GM13977 (cell line): ENCODE measurements at regions not wholly inside any gene's neighbourhood (a gene's known extent, or its start where the extent isn't known, plus 50 kb on each side); places are given as distances from the start of the nearest gene placed in this dataset.

Experiments used
- DNase-seq: peaks from one replicate; pipeline ENCODE4 v3.0.0; 2012; ENCODE audit warnings: low spot score
- in situ Hi-C: fragments of 300-500 bp; cut with MboI; formaldehyde crosslinking; loops from one replicate; pipeline ENCODE4 v1.12.0; 2022; ENCODE audit warnings: low sequenced_read_pairs, low pct_unique_long_range_greater_than_20kb, mixed read lengths, inconsistent platforms; ENCODE audit not compliant: unreplicated experiment
- TF ChIP-seq, protein P1 (sequence below): IDR thresholded peaks from 2 replicates; pipeline ENCODE4 v1.5.1; 2012; ENCODE audit warnings: mild to moderate bottlenecking, control low read depth; ENCODE audit not compliant: insufficient read depth; ENCODE audit errors: extremely low read depth, missing control alignments

DNA sequence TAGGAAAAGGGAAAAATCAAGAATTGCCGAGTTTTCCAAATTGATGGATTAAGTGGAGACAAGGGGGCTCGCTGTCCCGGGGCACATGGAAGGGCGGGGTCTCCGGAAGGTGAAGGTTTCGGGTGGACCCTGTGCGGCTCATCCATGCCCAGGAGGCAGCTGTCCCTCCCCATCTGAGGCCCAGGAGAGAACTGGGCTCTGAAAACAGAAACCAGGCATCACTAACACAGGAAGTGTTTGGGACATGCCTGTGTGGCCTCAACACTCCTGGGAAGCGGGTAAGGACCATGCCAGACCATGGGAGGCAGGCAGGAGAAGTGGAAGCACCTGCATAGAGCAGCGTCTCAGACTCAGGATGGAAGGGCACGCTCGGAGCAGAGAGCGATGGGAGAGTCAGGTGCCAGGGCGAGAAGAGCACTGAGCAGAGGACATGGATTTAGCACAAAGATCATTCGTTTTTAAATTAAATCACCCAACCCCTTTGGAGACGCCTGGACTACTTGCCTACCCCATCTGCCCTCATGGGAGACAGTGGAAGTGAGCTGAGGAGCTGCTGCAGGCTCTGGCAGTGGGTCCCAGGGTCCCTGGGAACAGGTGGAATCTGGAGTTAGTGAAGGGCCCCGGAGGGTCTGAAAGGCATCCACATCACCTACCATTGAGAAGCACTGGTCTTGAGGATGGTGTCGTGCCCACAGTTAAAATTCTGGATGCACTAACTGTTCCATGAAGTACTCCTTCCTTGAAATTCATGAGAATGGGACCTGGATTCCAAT is 183.2 kb upstream of the SOX1 start:
- in situ Hi-C loops = no loop called here

DNA sequence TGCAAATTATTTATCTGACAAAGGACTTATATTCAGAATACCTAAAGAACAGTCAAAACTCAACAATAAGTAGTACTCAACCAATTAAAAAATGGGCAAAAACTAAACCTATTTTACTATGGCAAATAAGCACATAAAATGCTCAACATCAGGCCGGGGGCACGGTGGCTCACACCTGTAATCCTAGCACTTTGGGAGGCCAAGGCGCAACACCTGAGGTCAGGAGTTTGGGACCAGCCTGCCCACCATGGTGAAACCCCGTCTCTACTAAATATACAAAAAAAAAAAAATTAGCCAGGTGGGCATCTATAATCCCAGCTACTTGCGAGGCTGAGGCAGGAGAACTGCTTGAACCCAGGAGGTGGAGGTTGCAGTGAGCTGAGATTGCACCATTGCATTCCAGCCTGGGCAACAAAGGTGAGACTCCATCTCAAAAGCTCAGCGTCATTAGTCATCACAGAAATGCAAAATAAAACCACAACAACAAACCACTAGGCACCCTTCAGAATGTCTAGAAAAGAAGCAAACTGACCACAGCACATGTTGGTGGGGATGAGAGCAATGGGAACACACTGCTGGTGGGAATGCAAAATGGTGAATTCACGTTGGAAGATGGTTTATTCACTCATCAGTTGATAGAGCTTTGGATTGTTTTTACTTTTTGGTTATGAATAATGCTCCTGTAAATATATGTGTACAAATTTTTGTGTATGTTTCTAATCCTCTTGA is 180.6 kb upstream of the SOX1 start:
- in situ Hi-C loops = no loop called here
- TF ChIP-seq, protein P1, sequence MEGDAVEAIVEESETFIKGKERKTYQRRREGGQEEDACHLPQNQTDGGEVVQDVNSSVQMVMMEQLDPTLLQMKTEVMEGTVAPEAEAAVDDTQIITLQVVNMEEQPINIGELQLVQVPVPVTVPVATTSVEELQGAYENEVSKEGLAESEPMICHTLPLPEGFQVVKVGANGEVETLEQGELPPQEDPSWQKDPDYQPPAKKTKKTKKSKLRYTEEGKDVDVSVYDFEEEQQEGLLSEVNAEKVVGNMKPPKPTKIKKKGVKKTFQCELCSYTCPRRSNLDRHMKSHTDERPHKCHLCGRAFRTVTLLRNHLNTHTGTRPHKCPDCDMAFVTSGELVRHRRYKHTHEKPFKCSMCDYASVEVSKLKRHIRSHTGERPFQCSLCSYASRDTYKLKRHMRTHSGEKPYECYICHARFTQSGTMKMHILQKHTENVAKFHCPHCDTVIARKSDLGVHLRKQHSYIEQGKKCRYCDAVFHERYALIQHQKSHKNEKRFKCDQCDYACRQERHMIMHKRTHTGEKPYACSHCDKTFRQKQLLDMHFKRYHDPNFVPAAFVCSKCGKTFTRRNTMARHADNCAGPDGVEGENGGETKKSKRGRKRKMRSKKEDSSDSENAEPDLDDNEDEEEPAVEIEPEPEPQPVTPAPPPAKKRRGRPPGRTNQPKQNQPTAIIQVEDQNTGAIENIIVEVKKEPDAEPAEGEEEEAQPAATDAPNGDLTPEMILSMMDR = no peak

More for the DNA sequence above, 183.2 kb upstream of the SOX1 start:
- DNase-seq = no peak
- TF ChIP-seq, protein P1 = no peak

DNA sequence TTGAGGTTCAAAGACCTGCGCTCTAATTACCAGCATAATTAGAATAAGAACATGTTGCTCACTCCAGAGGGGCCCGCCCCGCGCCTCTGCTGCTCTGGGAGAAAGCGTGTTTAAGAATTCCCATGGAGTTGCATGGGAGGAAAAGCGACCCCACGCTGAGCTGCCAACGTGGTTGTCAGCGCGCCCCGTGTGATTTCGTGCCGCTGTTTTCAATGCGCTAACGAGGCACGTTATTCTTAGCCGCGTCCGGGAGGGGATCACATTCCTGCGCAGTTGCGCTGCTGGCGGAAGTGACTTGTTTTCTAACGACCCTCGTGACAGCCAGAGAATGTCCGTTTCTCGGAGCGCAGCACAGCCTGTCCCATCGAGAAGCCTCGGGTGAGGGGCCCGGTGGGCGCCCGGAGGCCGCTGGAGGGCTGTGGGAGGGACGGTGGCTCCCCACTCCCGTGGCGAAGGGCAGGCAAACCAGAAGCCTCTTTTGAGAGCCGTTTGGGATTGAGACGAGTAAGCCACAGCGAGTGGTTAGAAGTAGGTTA is 173.8 kb upstream of the SOX1 start:
- in situ Hi-C loops = no loop called here
- TF ChIP-seq, protein P1 = no peak
- DNase-seq = no peak

More for the DNA sequence above, 180.6 kb upstream of the SOX1 start:
- DNase-seq = no peak

DNA sequence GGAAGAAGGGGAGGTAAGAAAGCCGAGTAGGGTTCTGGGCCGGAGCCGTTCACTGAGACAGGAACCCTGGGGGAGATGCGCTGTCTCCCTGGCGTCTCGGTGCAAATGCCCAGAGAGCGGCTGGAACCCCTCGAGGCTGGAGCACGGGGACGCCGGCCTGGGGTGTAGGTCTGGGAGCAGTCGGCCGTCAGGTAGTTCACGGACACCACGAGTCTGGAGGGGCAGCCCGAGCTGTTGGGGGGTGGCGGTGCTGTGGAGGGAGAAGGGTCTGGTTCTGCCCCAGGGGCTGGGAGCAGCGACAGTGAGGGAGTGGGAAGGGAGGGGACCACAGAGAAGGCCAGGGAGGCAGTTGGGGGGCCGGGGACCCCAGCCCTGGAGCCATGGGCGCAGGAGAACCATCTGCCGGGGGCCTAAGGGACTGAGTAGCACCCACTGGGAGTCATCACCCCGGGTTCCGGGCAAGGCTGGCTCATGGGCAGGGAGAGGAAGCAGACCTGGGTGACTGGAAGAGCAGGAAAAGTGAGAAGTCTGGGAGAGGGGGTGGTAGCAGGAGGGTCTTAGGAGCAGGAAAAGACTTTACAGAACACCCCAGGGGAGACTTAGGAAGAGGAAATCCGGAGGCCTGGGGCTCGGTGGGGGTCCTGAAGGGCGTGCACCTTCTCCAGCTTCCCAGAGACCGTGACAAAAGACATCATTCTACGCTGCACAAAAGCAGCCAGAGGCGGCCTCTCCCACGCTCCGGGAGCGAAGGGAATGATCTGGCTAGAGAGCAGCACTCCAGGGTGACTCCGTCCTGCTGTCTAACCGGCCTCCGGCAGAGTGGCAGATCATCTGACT is 173.1 kb upstream of the SOX1 start:
- no peak for DNase-seq
- in situ Hi-C loops = no loop called here
- TF ChIP-seq, protein P1 = no peak

DNA sequence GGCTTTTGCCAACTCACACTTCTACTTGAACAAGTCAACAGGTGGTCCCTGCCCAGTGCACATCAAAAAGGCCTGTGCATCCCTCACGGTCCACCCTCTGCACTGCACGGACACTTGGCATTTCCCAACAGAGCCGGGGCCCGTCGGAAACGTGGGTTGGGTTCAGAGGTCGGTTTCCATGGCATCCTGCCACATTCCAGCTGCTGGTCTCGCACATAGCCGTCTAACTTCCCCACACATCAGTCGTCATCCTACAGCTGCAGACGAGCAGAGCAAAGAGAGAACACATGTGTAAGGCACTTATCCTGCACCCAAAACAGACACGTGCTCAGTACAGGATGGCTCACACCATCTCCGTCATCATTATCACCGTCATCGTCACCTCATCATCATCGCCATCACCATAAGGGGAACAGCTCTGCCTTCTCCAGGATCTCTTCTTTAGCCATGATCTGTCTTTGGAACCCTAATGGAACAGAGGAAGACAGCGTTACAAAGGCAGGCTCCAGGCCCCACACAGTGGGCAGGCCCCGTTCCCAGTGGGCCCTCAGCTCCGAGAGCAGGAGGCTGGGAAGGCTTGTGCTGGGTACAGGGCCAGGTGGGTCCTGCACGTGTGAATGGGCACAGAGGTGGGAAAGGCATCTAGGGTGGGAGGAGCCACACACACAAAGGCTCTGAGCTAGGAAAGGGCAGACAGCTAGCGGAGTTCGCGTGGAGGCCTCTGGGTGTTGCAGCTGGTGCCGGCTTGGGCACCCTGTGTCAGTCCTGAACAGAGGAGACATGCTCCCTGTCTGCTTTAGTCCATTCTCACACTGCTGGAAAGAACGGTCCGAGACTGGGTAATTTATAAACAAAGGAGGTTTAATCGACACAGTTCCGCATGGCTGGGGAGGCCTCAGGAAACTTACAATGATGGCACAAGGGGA is 170.8 kb upstream of the SOX1 start:
- TF ChIP-seq, protein P1 = no peak
- DNase-seq = no peak

More for the DNA sequence above, 170.8 kb upstream of the SOX1 start:
- in situ Hi-C loops = no loop called here
